K562 (cell line): ENCODE measurements at regions not wholly inside any gene's neighbourhood (a gene's known extent, or its start where the extent isn't known, plus 50 kb on each side); places are given as distances from the start of the nearest gene placed in this dataset.

Source experiments
- ATAC-seq: fragments of 200-7000 bp; cut with Tn5 transposase; 3 replicates; pipeline ENCODE4 v1.9.1; 2020; ENCODE audit warnings: moderate library complexity
- BruUV-seq: library from RNA; stranded (reverse); fragments of 400-500 nt; replicated peaks from 2 replicates; lab custom pipeline; 2021; lab: Mats Ljungman, UMichigan
- CTCF ChIA-PET: fragments of 300-600 bp; formaldehyde crosslinking; extraction: SDS; loops from one replicate; lab custom pipeline; 2021; ENCODE audit warnings: low intra/inter-chr PET ratio; lab: Yijun Ruan, JAX
- POLR2A ChIA-PET: fragments of 300-600, 350-650 bp; sonication (Branson Sonifier 250); formaldehyde crosslinking; extraction: SDS; loops from one replicate; lab custom pipeline; 2021; ENCODE audit warnings: antibody characterized with exemption, inconsistent platforms; lab: Yijun Ruan, JAX
- DNase-seq, 4 experiments: peaks; one replicate each; pipeline versions ENCODE4 v3.0.0 to v3.0.0-alpha.2; 2011 to 2018; ENCODE audit warnings: low spot score in 3 of 4, mixed read lengths in 3 of 4; ENCODE audit errors: extremely low read depth in 1 of 4
- FAIRE-seq: peaks from 2 replicates; lab custom pipeline; 2011; peaks lifted over from hg19 to GRCh38; lab: Jason Lieb, UNC
- H2AFZ ChIP-seq: 2 replicates; pipeline ENCODE4 v1.6.0; 2011; ENCODE audit warnings: low read depth, low read length, control low read depth, inconsistent platforms
- H3K27ac ChIP-seq: fragments of 200-600 bp; 3 replicates; pipeline ENCODE4 v1.8.0; 2011; ENCODE audit warnings: low read depth, mild to moderate bottlenecking, control low read depth, inconsistent platforms, low read length, moderate library complexity, mixed read lengths; ENCODE audit errors: extremely low read depth
- H3K27me3 ChIP-seq, 2 experiments: fragments of 300-600 bp in 1 of 2; 2 replicates in 1 of 2; 3 replicates in 1 of 2; pipeline versions ENCODE4 v1.6.0 to v1.8.0; 2011; ENCODE audit warnings: inconsistent platforms in 2 of 2, low read length in 2 of 2, mild to moderate bottlenecking in 1 of 2, mixed read lengths in 1 of 2, moderate library complexity in 1 of 2; ENCODE audit not compliant: control insufficient read depth in 2 of 2, insufficient read depth in 2 of 2
- H3K36me3 ChIP-seq: fragments of 300-600 bp; 3 replicates; pipeline ENCODE4 v1.8.0; 2011; ENCODE audit warnings: mild to moderate bottlenecking, low read length, inconsistent platforms; ENCODE audit not compliant: control insufficient read depth, insufficient read depth
- H3K4me1 ChIP-seq, 2 experiments: fragments of 200-600 bp in 1 of 2; replicated peaks in 1 of 2; 2 replicates in 1 of 2; 3 replicates in 1 of 2; pipeline versions ENCODE4 v1.5.1 to v1.8.0; 2011; ENCODE audit warnings: inconsistent platforms in 2 of 2, low read length in 2 of 2, mild to moderate bottlenecking in 1 of 2, mixed read lengths in 1 of 2, moderate library complexity in 1 of 2; ENCODE audit not compliant: control insufficient read depth in 2 of 2, insufficient read depth in 2 of 2
- H3K4me2 ChIP-seq: 2 replicates; pipeline ENCODE4 v1.6.1; 2011; ENCODE audit warnings: low read length, control low read depth, inconsistent platforms, mixed read lengths; ENCODE audit not compliant: insufficient read depth
- H3K4me3 ChIP-seq: fragments of 200-600 bp; sonication (generic), shearing (Covaris generic); 2 replicates; pipeline ENCODE4 v1.5.1; 2016; ENCODE audit warnings: control low read depth, inconsistent platforms
- H3K79me2 ChIP-seq: fragments of 200-600 bp; 3 replicates; pipeline ENCODE4 v1.8.0; 2011; ENCODE audit warnings: low read length, inconsistent platforms; ENCODE audit not compliant: control insufficient read depth, insufficient read depth
- H3K9ac ChIP-seq, 2 experiments: 2 replicates each; pipeline versions ENCODE4 v1.6.0 to v1.6.1; 2011; ENCODE audit warnings: low read depth in 2 of 2, low read length in 2 of 2, control low read depth in 1 of 2, inconsistent platforms in 1 of 2, mild to moderate bottlenecking in 1 of 2, mixed read lengths in 1 of 2; ENCODE audit not compliant: insufficient read depth in 1 of 2
- H3K9me1 ChIP-seq: one replicate; pipeline ENCODE4 v1.6.0; 2011; ENCODE audit warnings: inconsistent platforms, mild to moderate bottlenecking, low read length, moderate library complexity; ENCODE audit not compliant: control insufficient read depth, insufficient read depth
- H3K9me3 ChIP-seq: replicated peaks from 2 replicates; pipeline ENCODE4 v1.5.1; 2011; ENCODE audit warnings: low read depth, low read length, inconsistent platforms; ENCODE audit not compliant: control insufficient read depth, insufficient read depth
- H4K20me1 ChIP-seq: replicated peaks from 2 replicates; pipeline ENCODE4 v1.6.1; 2011; ENCODE audit warnings: low read length, inconsistent platforms, mixed read lengths; ENCODE audit not compliant: control insufficient read depth, insufficient read depth
- CREBBP ChIP-seq: IDR thresholded peaks from one replicate; pipeline ENCODE4 v1.6.1; 2012; ENCODE audit warnings: low read depth, mild to moderate bottlenecking, control low read depth, inconsistent platforms, low read length
- GABPB2 ChIP-seq: fragments of 250-450 bp; sonication (Bioruptor Pico); conservative IDR thresholded peaks from 2 replicates; pipeline ENCODE4 v1.5.1; 2021; ENCODE audit warnings: mild to moderate bottlenecking
- GTF2F1 ChIP-seq: IDR thresholded peaks from 2 replicates; pipeline ENCODE4 v1.6.1; 2011; ENCODE audit warnings: low read depth, low read length, improper control_type of control experiment
- HLTF ChIP-seq: fragments of 450-650 bp; IDR thresholded peaks from 2 replicates; pipeline ENCODE4 v1.6.1; 2016
- MAFF ChIP-seq: IDR thresholded peaks from 2 replicates; pipeline ENCODE4 v1.6.1; 2012; ENCODE audit warnings: low read length, improper control_type of control experiment
- PTBP1 ChIP-seq: fragments of 200-400 bp; formaldehyde crosslinking; IDR thresholded peaks from 2 replicates; pipeline ENCODE4 v1.6.1; 2017; ENCODE audit warnings: low read depth, low read length
- STAG1 ChIP-seq: sonication (generic); formaldehyde crosslinking; IDR thresholded peaks from 2 replicates; pipeline ENCODE4 v1.5.0; 2020; ENCODE audit warnings: missing genetic modification reagents, borderline replicate concordance
- ZKSCAN1 ChIP-seq: fragments of 150-350 bp; IDR thresholded peaks from 2 replicates; pipeline ENCODE4 v1.6.1; 2016; ENCODE audit warnings: low read depth, low read length
- WGBS: fragments of 100-300 bp; shearing (Covaris generic); methylation state at CpG from one replicate; pipeline ENCODE4 v1.1.6; 2016; ENCODE audit warnings: low coverage, mixed read lengths; ENCODE audit not compliant: insufficient coverage; ENCODE audit errors: missing lambda C conversion rate; 5-methylcytosine and 5-hydroxymethylcytosine counted together
- in situ Hi-C: fragments of 300-500 bp; cut with MboI; formaldehyde crosslinking; loops from 4 replicates; pipeline ENCODE4 v1.15.0; 2018; ENCODE audit warnings: inconsistent platforms, mixed read lengths
- intact Hi-C: fragments of 100-400 bp; cut with micrococcal nuclease; formaldehyde crosslinking; loops from 2 replicates; pipeline ENCODE4 v1.14.2; 2022

DNA sequence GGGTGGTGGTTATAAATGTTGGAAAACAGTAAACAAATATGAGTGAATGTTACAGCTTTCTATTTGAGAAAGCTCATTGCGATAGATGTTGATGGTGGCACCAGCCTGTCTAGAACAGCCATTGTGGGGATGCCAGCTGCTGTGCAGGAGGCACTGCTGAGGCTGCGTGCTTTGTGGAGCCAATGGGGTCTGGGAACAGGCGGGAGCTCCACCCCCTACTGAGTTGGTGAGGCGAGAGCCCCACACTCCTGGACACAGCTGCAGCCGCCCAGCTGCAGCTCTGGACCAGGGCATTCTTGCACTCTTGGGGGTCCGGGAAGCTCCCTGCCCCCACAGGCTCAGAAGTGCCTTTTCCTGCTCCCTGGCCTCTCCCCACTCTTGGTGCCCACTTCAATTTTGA lies 1147.1 kb upstream of the LRRTM3 start (continued):
- TF ChIP-seq MAFF (no peak), CREBBP (no peak), HLTF (no peak), ZKSCAN1 (no peak), GTF2F1 (no peak)

DNA sequence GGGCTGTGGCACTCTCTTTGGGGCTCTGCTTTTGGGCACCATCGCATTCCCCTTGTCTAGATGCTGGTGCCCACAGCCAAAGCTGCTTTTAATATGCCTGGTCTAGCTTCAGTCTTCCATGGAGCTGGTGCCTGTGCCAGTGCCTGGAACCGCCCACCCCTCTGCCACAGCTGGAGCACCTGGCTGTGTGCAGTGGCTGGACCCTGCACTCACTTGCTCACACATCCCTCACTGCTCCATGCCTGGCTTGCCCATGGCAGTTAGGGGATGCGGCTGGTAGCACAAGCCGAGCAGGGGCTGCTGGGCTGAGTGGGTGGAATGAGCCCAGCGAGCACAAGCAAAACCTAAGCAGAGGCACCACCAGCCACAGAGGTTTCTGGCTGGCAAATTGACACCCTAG lies 1145.9 kb upstream of the LRRTM3 start:
- Histone ChIP-seq H3K9ac (no peak overlapping the region), H3K27ac (no peak overlapping the region), H2AFZ (no peak overlapping the region), H4K20me1 (no peaks in the 10 kb centered on the region), H3K4me3 (no peak overlapping the region), H3K27me3 (no peaks in the 10 kb centered on the region), H3K36me3 (no peaks in the 10 kb centered on the region), H3K9me3 (no peaks in the 10 kb centered on the region; the same call in none of the 2 replicates)
- WGBS = 2% methylated on average over 5 of the region's 5 CpGs
- DNase-seq (no peak), FAIRE-seq (no peak)
- CTCF ChIA-PET = no interaction called here
- in situ Hi-C loops = no loop called here
- POLR2A ChIA-PET = no interaction called here
- intact Hi-C loops = no loop called here
- TF ChIP-seq PTBP1 = no peak
- TF ChIP-seq, all 486 proteins: peak for 0
- no peaks in the 10 kb centered on the region for H3K9me1 ChIP-seq
- H3K4me2 ChIP-seq = no peak overlapping the region
- no TSS peak for BruUV-seq
- ATAC-seq = no peak
- H3K79me2 ChIP-seq = no peaks in the 10 kb centered on the region
- H3K4me1 ChIP-seq = no peaks in the 10 kb centered on the region

DNA sequence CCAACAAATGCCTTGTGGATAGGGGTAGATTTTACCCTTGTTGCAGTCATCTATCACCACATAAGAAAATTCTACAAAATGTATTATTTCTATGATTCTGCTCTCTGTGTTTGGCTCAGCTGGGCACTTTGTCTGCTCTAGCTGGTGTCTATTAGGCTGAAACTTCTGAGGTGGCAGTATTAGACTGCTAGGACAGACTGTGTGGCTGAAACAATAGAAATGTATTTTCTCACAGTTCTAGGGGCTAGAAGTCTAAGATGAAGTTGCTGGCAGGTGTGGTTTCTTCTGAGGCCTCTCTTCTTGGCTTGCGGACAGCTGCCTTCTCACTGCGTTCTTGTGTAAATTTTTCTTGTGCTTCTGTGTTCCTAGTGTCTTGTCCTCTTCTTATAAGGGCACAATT lies 1139.6 kb upstream of the LRRTM3 start:
- POLR2A ChIA-PET = no interaction called here
- DNase-seq = no peak
- no peak for FAIRE-seq

More for the DNA sequence above, 1139.6 kb upstream of the LRRTM3 start:
- Histone ChIP-seq H3K27me3 (no peaks in the 10 kb centered on the region), H3K27ac (no peak overlapping the region), H3K4me1 (no peaks in the 10 kb centered on the region), H4K20me1 (no peaks in the 10 kb centered on the region), H2AFZ (no peak overlapping the region), H3K9ac (no peak overlapping the region), H3K4me2 (no peak overlapping the region), H3K9me3 (no peaks in the 10 kb centered on the region), H3K36me3 (no peaks in the 10 kb centered on the region), H3K4me3 (no peak overlapping the region), H3K9me1 (no peaks in the 10 kb centered on the region), H3K79me2 (no peaks in the 10 kb centered on the region)
- CTCF ChIA-PET = no interaction called here
- intact Hi-C loops (no loop called here), in situ Hi-C loops (no loop called here)
- ATAC-seq = no peak
- no TSS peak for BruUV-seq
- TF ChIP-seq GABPB2 (CRISPR knock-in tag) (no peak), STAG1 (CRISPR knock-in tag) (no peak)
- 0% methylated on average over 2 of the region's 2 CpGs for WGBS
